ENCODE measurements at regions not wholly inside any gene's neighbourhood (a gene's known extent, or its start where the extent isn't known, plus 50 kb on each side); places are given as distances from the start of the nearest gene placed in this dataset.

- DNase-seq, result no peak
- 90 to 93% methylated on average over 2 of the region's 2 CpGs for WGBS, 2 donors
Observed at GRCh38 chr4:81605271-81605670, 133.6 kb upstream of the RASGEF1B start.

GRCh38 chr4:81604683-81605218 is 133.0 kb upstream of the RASGEF1B start:
- no peaks in the 10 kb centered on the region for H3K9me3 ChIP-seq
- no peaks in the 10 kb centered on the region for H3K27me3 ChIP-seq
- H3K4me3 ChIP-seq, result no peak overlapping the region
- no peak for TF ChIP-seq CTCF (IDR thresholded peaks at IDR 0.05)
- 85 to 90% methylated on average over 3 of the region's 3 CpGs for WGBS, 2 donors
- intact Hi-C loops (cut with DNase I), result loop anchor here in 1 of 10 donors (5.0 kb wide), 1 partner anchor 132 kb away; the partner anchor contains the start of gene RASGEF1B
- DNase-seq, result no peak
- no peak overlapping the region for H3K27ac ChIP-seq
- ATAC-seq, result no peak
- no peaks in the 10 kb centered on the region for H3K36me3 ChIP-seq
- H3K4me1 ChIP-seq, result peaks cover 0 to 37% (median 6%) of the 10 kb centered on the region in 9 donors

More at GRCh38 chr4:81605271-81605670, 133.6 kb upstream of the RASGEF1B start:
- H3K27me3 ChIP-seq, result no peaks in the 10 kb centered on the region
- H3K4me3 ChIP-seq, result no peak overlapping the region
- H3K27ac ChIP-seq, result no peak overlapping the region
- no peaks in the 10 kb centered on the region for H3K36me3 ChIP-seq
- no peak for ATAC-seq
- H3K9me3 ChIP-seq, result peaks cover 0 to 3% (median 0%) of the 10 kb centered on the region in 11 donors
- TF ChIP-seq CTCF (IDR thresholded peaks at IDR 0.05), result no peak
- peaks cover 0 to 34% (median 6%) of the 10 kb centered on the region in 9 donors for H3K4me1 ChIP-seq
- intact Hi-C loops (cut with DNase I), result no loop called here

- DNase-seq, result no peak
- Histone ChIP-seq H3K36me3 (no peaks in the 10 kb centered on the region), H3K27ac (no peak overlapping the region), H3K4me1 (peaks cover 0 to 37% (median 6%) of the 10 kb centered on the region in 9 donors), H3K27me3 (no peaks in the 10 kb centered on the region), H3K9me3 (peaks cover 0 to 7% (median 0%) of the 10 kb centered on the region in 11 donors), H3K4me3 (no peak overlapping the region)
- intact Hi-C loops (cut with DNase I), result loop anchor here in 1 of 10 donors (5.0 kb wide), 1 partner anchor 131 kb away; the partner anchor contains the start of gene RASGEF1B
- TF ChIP-seq CTCF (IDR thresholded peaks at IDR 0.05), result no peak
- no peak for ATAC-seq
Observed at GRCh38 chr4:81602854-81603253, 131.1 kb upstream of the RASGEF1B start.

- intact Hi-C loops (cut with DNase I), result loop anchor here in 1 of 10 donors (5.0 kb wide), 1 partner anchor 129 kb away; the partner anchor contains the start of gene RASGEF1B
- peaks cover 0 to 8% (median 0%) of the 10 kb centered on the region in 11 donors for H3K9me3 ChIP-seq
- 45 to 47% methylated on average over 1 of the region's 1 CpG for WGBS, 2 donors
- DNase-seq (no peak), ATAC-seq (peak in 5 of 8 donors; percentile 22 to 46 (median 31))
- peaks cover 0 to 32% (median 7%) of the 10 kb centered on the region in 9 donors for H3K4me1 ChIP-seq
- peak overlapping the region in 5 of 10 donors; percentile 65 to 77 (median 72) for H3K27ac ChIP-seq
- TF ChIP-seq CTCF (IDR thresholded peaks at IDR 0.05), result no peak
- no peaks in the 10 kb centered on the region for H3K36me3 ChIP-seq
- no peak overlapping the region for H3K4me3 ChIP-seq
- no peaks in the 10 kb centered on the region for H3K27me3 ChIP-seq
Observed at GRCh38 chr4:81601358-81601694, 129.6 kb upstream of the RASGEF1B start.

Data from heart right ventricle (tissue), 16 donors.